HL-60 (cell line): ENCODE measurements at regions not wholly inside any gene's neighbourhood (a gene's known extent, or its start where the extent isn't known, plus 50 kb on each side); places are given as distances from the start of the nearest gene placed in this dataset.

Experiments used
- CTCF ChIP-seq: IDR thresholded peaks from one replicate; pipeline ENCODE4 v1.5.1; 2011; ENCODE audit warnings: low read length, control low read depth, inconsistent platforms; ENCODE audit not compliant: insufficient read depth
- GABPA ChIP-seq: IDR thresholded peaks from 2 replicates; pipeline ENCODE4 v1.6.1; 2012; ENCODE audit warnings: low read depth
- POLR2AphosphoS5 ChIP-seq: IDR thresholded peaks from 2 replicates; pipeline ENCODE4 v1.6.1; 2012; ENCODE audit warnings: low read depth
- REST ChIP-seq: IDR thresholded peaks from 2 replicates; pipeline ENCODE4 v1.6.1; 2012; ENCODE audit warnings: low read depth; ENCODE audit not compliant: insufficient replicate concordance
- SPI1 ChIP-seq: IDR thresholded peaks from 2 replicates; pipeline ENCODE4 v1.6.1; 2012; ENCODE audit warnings: low read depth, mild to moderate bottlenecking, borderline replicate concordance

- TF ChIP-seq CTCF (no peak), POLR2AphosphoS5 (no peak), REST (no peak), GABPA (no peak), SPI1 (no peak)
These were observed 508.2 kb upstream of the JAG1 start for GRCh38 chr20:11181966-11182365.
